A673 (cell line): ENCODE measurements at regions not wholly inside any gene's neighbourhood (a gene's known extent, or its start where the extent isn't known, plus 50 kb on each side); places are given as distances from the start of the nearest gene placed in this dataset.

Experiments
- BruUV-seq: library from RNA; stranded (reverse); fragments of 400-500 nt; replicated peaks from 2 replicates; lab custom pipeline; 2021; lab: Mats Ljungman, UMichigan
- CTCF ChIA-PET: fragments of 300-600 bp; sonication (Branson Sonifier 250); formaldehyde crosslinking; loops from one replicate; lab custom pipeline; 2022; ENCODE audit warnings: antibody characterized with exemption; lab: Charles Lee
- POLR2A ChIA-PET: fragments of 300-600 bp; sonication (Branson Sonifier 250); formaldehyde crosslinking; loops from one replicate; lab custom pipeline; 2022; ENCODE audit warnings: antibody characterized with exemption; ENCODE audit not compliant: low non-redundant PET; lab: Charles Lee
- DNase-seq: peaks from one replicate; pipeline ENCODE4 v3.0.0-alpha.2; 2015; ENCODE audit warnings: low spot score
- H3K27ac ChIP-seq: fragments of 200-600 bp; sonication (generic); 2 replicates; pipeline ENCODE4 v1.5.1; 2016; ENCODE audit warnings: mixed run types, low read depth, mild to moderate bottlenecking, mixed read lengths, antibody characterized with exemption, low read length; ENCODE audit not compliant: poor library complexity, severe bottlenecking
- H3K27me3 ChIP-seq: fragments of 200-600 bp; sonication (generic); replicated peaks from 2 replicates; pipeline ENCODE4 v1.6.1; 2017; ENCODE audit warnings: mixed run types, low read depth, mild to moderate bottlenecking, mixed read lengths, antibody characterized with exemption, low read length; ENCODE audit not compliant: insufficient read depth, poor library complexity
- H3K36me3 ChIP-seq: fragments of 200-600 bp; sonication (generic); 2 replicates; pipeline ENCODE4 v1.6.1; 2016; ENCODE audit warnings: mixed run types, mild to moderate bottlenecking, mixed read lengths, antibody characterized with exemption, low read length; ENCODE audit not compliant: insufficient read depth, poor library complexity, severe bottlenecking
- H3K4me1 ChIP-seq: fragments of 200-600 bp; sonication (generic); 2 replicates; pipeline ENCODE4 v1.6.1; 2017; ENCODE audit warnings: mixed run types, mild to moderate bottlenecking, mixed read lengths, antibody characterized with exemption, low read length; ENCODE audit not compliant: insufficient read depth, poor library complexity, severe bottlenecking
- H3K4me3 ChIP-seq: fragments of 200-600 bp; sonication (generic); 2 replicates; pipeline ENCODE4 v1.5.1; 2016; ENCODE audit warnings: low read depth, mixed run types, mild to moderate bottlenecking, mixed read lengths, low read length; ENCODE audit not compliant: poor library complexity, severe bottlenecking
- H3K9me3 ChIP-seq: fragments of 200-600 bp; sonication (generic); 2 replicates; pipeline ENCODE4 v1.6.1; 2016; ENCODE audit warnings: mixed run types, low read depth, mild to moderate bottlenecking, mixed read lengths, antibody characterized with exemption, low read length; ENCODE audit not compliant: poor library complexity, severe bottlenecking
- EZH2 ChIP-seq: fragments of 200-600 bp; sonication (generic); IDR thresholded peaks from 2 replicates; pipeline ENCODE4 v1.6.1; 2017; ENCODE audit warnings: borderline replicate concordance, low read depth, mild to moderate bottlenecking, mixed read lengths, antibody characterized with exemption, low read length; ENCODE audit not compliant: poor library complexity, severe bottlenecking
- intact Hi-C: fragments of 100-400 bp; cut with micrococcal nuclease; formaldehyde crosslinking; loops from one replicate; pipeline ENCODE4 v1.10.0; 2022; ENCODE audit not compliant: unreplicated experiment
- TF ChIP-seq, protein P1 (sequence below): fragments of 300-800, 200-600 bp; sonication (generic); conservative IDR thresholded peaks from 2 replicates; pipeline ENCODE4 v1.5.1; 2017; ENCODE audit warnings: low read depth, mild to moderate bottlenecking, antibody characterized with exemption, low read length, moderate library complexity, mixed read lengths

DNA sequence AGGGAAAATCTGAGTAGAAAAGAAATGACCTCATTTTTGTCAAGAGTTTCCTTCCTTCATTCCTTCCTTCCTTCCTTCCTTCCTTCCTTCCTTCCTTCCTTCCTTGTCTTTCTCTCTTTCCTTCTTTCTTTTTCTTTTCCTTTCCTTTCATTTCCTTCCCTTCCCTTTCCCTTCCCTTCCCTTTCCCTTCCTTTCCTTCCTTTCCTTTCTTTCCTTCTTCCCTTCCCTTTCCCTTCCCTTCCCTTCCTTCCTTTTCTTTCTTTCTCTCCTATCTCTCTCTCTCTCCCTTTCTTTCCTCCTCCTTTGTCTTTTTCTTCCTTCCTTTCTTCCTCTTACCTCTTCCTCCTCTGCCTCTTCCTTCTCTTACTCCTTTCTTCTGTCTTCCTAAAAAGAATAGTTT, 347.6 kb downstream of the FAM47A start:
- CTCF ChIA-PET: no interaction called here
- H3K4me3 ChIP-seq: no peak overlapping the region
- no peak overlapping the region for H3K27ac ChIP-seq
- no TSS peak for BruUV-seq
- H3K36me3 ChIP-seq: no peaks in the 10 kb centered on the region
- H3K4me1 ChIP-seq: no peaks in the 10 kb centered on the region
- DNase-seq: no peak
- no peaks in the 10 kb centered on the region for H3K27me3 ChIP-seq
- POLR2A ChIA-PET: no interaction called here
- no peaks in the 10 kb centered on the region for H3K9me3 ChIP-seq
- intact Hi-C loops: no loop called here
- TF ChIP-seq, protein P1, sequence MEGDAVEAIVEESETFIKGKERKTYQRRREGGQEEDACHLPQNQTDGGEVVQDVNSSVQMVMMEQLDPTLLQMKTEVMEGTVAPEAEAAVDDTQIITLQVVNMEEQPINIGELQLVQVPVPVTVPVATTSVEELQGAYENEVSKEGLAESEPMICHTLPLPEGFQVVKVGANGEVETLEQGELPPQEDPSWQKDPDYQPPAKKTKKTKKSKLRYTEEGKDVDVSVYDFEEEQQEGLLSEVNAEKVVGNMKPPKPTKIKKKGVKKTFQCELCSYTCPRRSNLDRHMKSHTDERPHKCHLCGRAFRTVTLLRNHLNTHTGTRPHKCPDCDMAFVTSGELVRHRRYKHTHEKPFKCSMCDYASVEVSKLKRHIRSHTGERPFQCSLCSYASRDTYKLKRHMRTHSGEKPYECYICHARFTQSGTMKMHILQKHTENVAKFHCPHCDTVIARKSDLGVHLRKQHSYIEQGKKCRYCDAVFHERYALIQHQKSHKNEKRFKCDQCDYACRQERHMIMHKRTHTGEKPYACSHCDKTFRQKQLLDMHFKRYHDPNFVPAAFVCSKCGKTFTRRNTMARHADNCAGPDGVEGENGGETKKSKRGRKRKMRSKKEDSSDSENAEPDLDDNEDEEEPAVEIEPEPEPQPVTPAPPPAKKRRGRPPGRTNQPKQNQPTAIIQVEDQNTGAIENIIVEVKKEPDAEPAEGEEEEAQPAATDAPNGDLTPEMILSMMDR: no peak
- no peak for TF ChIP-seq EZH2

DNA sequence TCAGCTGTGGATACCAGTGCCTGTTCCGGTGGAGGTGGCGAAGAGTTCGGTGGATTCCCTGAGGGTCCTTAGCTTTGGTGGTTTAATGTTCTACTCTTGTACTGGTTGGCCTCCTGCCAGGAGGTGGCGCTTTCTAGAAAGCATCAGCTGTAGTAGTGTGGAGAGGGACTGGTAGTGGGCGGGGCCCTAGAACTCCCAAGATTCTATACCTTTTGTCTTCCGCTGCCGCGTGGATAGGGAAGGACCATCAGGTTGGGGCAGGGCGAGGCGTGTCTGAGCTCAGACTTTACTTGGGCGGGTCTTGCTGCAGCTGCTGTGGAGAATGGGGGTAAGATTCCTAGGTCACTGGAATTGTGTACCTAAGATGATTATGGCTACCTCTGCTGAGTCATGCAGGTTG, 390.3 kb downstream of the FAM47A start:
- Histone ChIP-seq H3K9me3 (no peaks in the 10 kb centered on the region), H3K4me1 (no peaks in the 10 kb centered on the region), H3K4me3 (no peak overlapping the region), H3K36me3 (no peaks in the 10 kb centered on the region), H3K27ac (no peak overlapping the region), H3K27me3 (no peaks in the 10 kb centered on the region)
- ChIA-PET POLR2A (no interaction called here), CTCF (no interaction called here)
- BruUV-seq: no TSS peak
- intact Hi-C loops: no loop called here
- DNase-seq: peak; percentile 0
- TF ChIP-seq, protein P1: no peak
- no peak for TF ChIP-seq EZH2

DNA sequence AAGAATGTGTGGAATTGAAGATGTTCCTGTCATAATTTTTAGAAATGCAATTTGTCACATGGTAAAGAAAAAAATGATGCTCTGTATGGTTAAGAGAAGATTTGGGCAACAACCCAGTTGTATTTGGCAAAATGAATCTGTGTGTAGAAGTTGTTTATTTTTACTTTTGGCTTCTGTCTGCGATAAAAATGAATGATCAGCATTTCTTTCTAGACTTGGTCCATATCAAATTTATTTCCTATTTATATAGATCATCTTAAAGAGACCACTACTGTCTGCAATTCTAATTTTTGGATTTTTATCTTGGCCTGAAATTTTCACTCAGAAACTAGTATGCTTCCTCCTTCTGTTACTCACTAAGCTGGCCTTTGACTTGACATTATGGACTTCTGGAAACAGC, 396.9 kb downstream of the FAM47A start:
- H3K27me3 ChIP-seq: no peaks in the 10 kb centered on the region
- CTCF ChIA-PET: no interaction called here
- intact Hi-C loops: no loop called here
- BruUV-seq: no TSS peak
- H3K9me3 ChIP-seq: no peaks in the 10 kb centered on the region
- no peak overlapping the region for H3K4me3 ChIP-seq
- POLR2A ChIA-PET: no interaction called here
- no peaks in the 10 kb centered on the region for H3K4me1 ChIP-seq
- H3K27ac ChIP-seq: no peak overlapping the region
- no peaks in the 10 kb centered on the region for H3K36me3 ChIP-seq
- no peak for DNase-seq
- no peak for TF ChIP-seq EZH2
- TF ChIP-seq, protein P1: no peak
